Parathyroid adenoma (tissue), 2 donors: ENCODE measurements at regions not wholly inside any gene's neighbourhood (a gene's known extent, or its start where the extent isn't known, plus 50 kb on each side); places are given as distances from the start of the nearest gene placed in this dataset.

Experiments
- H2AFZ ChIP-seq: fragments of 300-600 bp; sonication (generic); one replicate; pipeline ENCODE4 v1.7.0; 2017; ENCODE audit warnings: antibody characterized with exemption, mild to moderate bottlenecking
- H3K27ac ChIP-seq: fragments of 300-600 bp; sonication (generic); one replicate; pipeline ENCODE4 v1.7.0; 2017
- H3K27me3 ChIP-seq: fragments of 300-600 bp; sonication (generic); one replicate; pipeline ENCODE4 v1.7.0; 2017; ENCODE audit warnings: low read length; ENCODE audit not compliant: control insufficient read depth, insufficient read depth
- H3K36me3 ChIP-seq: fragments of 300-600 bp; sonication (generic); one replicate; pipeline ENCODE4 v1.7.0; 2017; ENCODE audit warnings: low read length; ENCODE audit not compliant: control insufficient read depth, insufficient read depth
- H3K4me1 ChIP-seq: fragments of 300-600 bp; sonication (generic); one replicate; pipeline ENCODE4 v1.7.0; 2017; ENCODE audit warnings: control low read depth
- H3K4me2 ChIP-seq: fragments of 300-600 bp; sonication (generic); one replicate; pipeline ENCODE4 v1.7.0; 2017; ENCODE audit warnings: low read length
- H3K4me3 ChIP-seq: fragments of 300-600 bp; sonication (generic); one replicate; pipeline ENCODE4 v1.7.0; 2017; ENCODE audit warnings: low read depth, low read length
- H3K79me2 ChIP-seq: fragments of 300-600 bp; sonication (generic); one replicate; pipeline ENCODE4 v1.7.0; 2017; ENCODE audit warnings: control low read depth
- H3K9ac ChIP-seq: fragments of 300-600 bp; sonication (generic); one replicate; pipeline ENCODE4 v1.7.0; 2017; ENCODE audit warnings: mild to moderate bottlenecking
- H3K9me3 ChIP-seq: fragments of 300-600 bp; sonication (generic); one replicate; pipeline ENCODE4 v1.7.0; 2017; ENCODE audit warnings: low read length; ENCODE audit not compliant: control insufficient read depth
- CTCF ChIP-seq: fragments of 300-600 bp; sonication (generic); IDR thresholded peaks from one replicate; pipeline ENCODE4 v1.7.0; 2017; ENCODE audit warnings: antibody characterized with exemption, mild to moderate bottlenecking
- donor health status: primary hyperparathyroidism.

GRCh38 chr5:124056991-124057723, 545.2 kb downstream of the CSNK1G3 start:
- H3K4me3 ChIP-seq, result peak overlapping the region; percentile 46
- H3K9ac ChIP-seq, result no peak overlapping the region
- H3K4me2 ChIP-seq, result peak overlapping the region; percentile 42
- H3K27ac ChIP-seq, result peak overlapping the region; percentile 31
- no peaks in the 10 kb centered on the region for H3K9me3 ChIP-seq
- H3K36me3 ChIP-seq, result no peaks in the 10 kb centered on the region
- peak overlapping the region; percentile 54 for H2AFZ ChIP-seq
- no peak for TF ChIP-seq CTCF
- H3K79me2 ChIP-seq, result no peaks in the 10 kb centered on the region
- H3K27me3 ChIP-seq, result no peaks in the 10 kb centered on the region
- H3K4me1 ChIP-seq, result peaks cover 11% of the 10 kb centered on the region

- no peak overlapping the region for H3K9ac ChIP-seq
- no peak overlapping the region for H3K27ac ChIP-seq
- no peak overlapping the region for H2AFZ ChIP-seq
- H3K9me3 ChIP-seq, result no peaks in the 10 kb centered on the region
- no peaks in the 10 kb centered on the region for H3K36me3 ChIP-seq
- TF ChIP-seq CTCF, result no peak
- peaks cover 11% of the 10 kb centered on the region for H3K4me1 ChIP-seq
- no peak overlapping the region for H3K4me3 ChIP-seq
- H3K27me3 ChIP-seq, result no peaks in the 10 kb centered on the region
- H3K79me2 ChIP-seq, result no peaks in the 10 kb centered on the region
- H3K4me2 ChIP-seq, result peak overlapping the region; percentile 42
Observed at GRCh38 chr5:124056326-124056990, 544.5 kb downstream of the CSNK1G3 start.

- no peaks in the 10 kb centered on the region for H3K79me2 ChIP-seq
- TF ChIP-seq CTCF, result no peak
Observed at GRCh38 chr5:124055751-124056150, 543.8 kb downstream of the CSNK1G3 start.

GRCh38 chr5:124054564-124054963, 542.6 kb downstream of the CSNK1G3 start:
- no peak overlapping the region for H3K27ac ChIP-seq
- H3K9me3 ChIP-seq, result no peaks in the 10 kb centered on the region
- TF ChIP-seq CTCF, result no peak
- H2AFZ ChIP-seq, result no peak overlapping the region
- H3K9ac ChIP-seq, result no peak overlapping the region
- H3K79me2 ChIP-seq, result no peaks in the 10 kb centered on the region
- H3K4me1 ChIP-seq, result peaks cover 11% of the 10 kb centered on the region
- H3K4me3 ChIP-seq, result no peak overlapping the region
- H3K4me2 ChIP-seq, result no peak overlapping the region
- H3K36me3 ChIP-seq, result no peaks in the 10 kb centered on the region
- no peaks in the 10 kb centered on the region for H3K27me3 ChIP-seq

More at GRCh38 chr5:124055751-124056150, 543.8 kb downstream of the CSNK1G3 start:
- Histone ChIP-seq H3K27ac (no peak overlapping the region), H3K4me2 (no peak overlapping the region), H3K9me3 (no peaks in the 10 kb centered on the region), H3K36me3 (no peaks in the 10 kb centered on the region), H3K9ac (no peak overlapping the region), H2AFZ (no peak overlapping the region), H3K4me3 (no peak overlapping the region), H3K27me3 (no peaks in the 10 kb centered on the region), H3K4me1 (peaks cover 11% of the 10 kb centered on the region)
